NCI-H1694 (cell line): ENCODE measurements at regions not wholly inside any gene's neighbourhood (a gene's known extent, or its start where the extent isn't known, plus 50 kb on each side); places are given as distances from the start of the nearest gene placed in this dataset.
A peak's percentile ranks its signal among the peaks of the same experiment; 100 is the strongest.
"Not testable (repeated sequence)": the region's sequence is repeated elsewhere in the genome, so short reads cannot be mapped to it uniquely, and the experiment has no call there.

Experiments
- DNase-seq: peaks from one replicate; lab custom pipeline; 2025; lab: John Stamatoyannopoulos, UW

DNA sequence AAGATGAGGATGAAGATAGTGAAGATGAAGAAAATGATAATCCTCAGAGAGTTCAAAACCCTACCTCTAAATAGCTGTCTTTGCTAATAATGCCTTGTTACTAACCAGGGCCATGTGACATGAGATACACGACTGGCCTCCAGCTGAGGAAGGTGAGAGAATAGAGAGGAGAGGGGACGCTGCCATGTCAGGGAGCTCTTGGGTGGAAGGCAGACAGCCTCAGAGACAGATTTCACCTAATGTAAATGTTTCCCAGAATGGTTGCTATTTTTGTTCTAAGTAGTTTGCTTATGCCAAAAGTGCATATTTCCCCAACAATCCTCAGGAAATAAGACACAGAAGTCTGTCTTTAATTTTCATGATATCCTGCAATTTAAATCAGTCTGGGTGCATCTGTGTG, 138.4 kb downstream of the ELOVL4 start:
- DNase-seq, result no peak

DNA sequence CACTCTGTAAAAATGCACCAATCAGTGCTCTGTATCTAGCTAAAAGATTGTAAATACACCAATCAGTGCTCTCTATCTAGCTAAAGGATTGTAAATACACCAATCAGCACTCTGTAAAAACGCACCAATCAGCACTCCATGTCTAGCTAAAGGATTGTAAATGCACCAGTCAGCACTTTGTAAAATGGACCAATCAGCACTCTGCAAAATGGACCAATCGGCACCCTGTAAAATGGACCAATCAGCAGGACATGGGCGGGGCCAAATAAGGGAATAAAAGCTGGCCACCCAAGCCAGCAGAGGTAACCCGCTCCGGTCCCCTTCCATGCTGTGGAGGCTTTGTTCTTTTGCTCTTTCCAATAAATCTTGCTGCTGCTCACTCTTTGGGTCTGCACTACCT, 140.7 kb downstream of the ELOVL4 start:
- not testable (repeated sequence) for DNase-seq

DNA sequence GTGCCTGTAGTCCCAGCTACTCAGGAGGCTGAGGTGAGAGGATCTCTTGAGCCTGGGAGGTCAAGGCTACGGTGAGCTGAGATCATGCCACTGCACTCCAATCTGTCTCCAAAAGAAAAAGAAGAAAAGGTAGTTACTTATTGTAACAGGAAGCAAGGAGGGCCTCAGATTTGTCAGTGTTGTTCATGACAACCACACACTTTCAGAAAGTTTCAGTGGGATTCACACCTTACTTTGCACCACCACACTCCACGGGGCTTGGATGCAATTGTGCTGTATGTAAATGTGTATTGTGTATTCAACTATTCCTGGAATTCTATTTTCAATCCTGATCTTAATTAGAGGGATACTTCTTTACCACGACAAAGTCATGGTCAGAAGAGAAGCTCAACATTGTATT, 142.6 kb downstream of the ELOVL4 start:
- no peak for DNase-seq

DNA sequence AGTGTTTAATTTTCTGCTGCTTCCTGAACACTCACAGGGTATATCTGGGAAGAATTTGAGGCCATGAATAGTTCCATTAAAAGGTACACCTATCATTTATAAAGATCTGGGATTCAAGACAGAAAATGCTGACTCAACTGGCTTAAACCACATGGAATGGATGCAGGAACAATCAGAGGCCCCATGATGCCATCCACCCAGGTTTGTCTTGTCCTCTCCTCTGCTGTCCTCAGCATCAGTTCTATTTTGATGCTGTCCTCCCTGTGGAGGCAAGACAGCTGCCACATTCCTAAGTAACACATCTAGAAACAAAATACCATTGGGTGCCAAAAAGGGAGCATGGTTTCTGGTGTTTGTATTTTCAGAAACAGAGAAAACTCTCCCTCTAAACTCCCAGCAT, 143.4 kb downstream of the ELOVL4 start:
- no peak for DNase-seq

DNA sequence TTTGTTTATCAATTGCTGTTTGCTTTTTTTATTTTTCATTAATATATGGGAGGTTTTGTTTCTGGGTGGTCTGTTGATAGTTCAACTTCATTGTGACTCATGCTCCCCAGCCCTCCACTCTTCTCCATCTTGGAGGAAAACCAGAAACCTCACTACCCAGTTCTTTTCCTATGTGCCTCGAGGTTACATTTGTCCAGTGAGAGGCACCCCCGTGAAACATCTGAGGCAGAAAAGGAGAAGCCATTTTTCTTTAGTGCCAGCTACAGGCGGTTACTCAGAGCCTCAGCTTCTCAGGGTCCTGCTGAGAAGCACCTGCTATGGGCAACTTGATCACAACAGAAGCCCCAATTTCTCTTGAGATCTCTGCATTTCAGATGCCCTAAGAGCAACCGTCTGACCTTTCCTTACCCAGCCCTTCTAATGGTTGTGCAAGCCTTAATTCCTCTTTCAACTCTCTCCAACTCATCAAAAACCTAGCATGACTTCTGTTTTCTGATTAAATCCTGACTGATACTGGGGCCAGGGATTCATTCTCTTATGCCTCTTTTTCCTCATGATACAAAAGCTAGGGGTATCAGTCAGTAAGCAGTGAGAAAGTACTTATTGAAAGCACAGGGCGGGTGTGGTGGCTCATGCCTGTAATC, 144.6 kb downstream of the ELOVL4 start:
- no peak for DNase-seq

DNA sequence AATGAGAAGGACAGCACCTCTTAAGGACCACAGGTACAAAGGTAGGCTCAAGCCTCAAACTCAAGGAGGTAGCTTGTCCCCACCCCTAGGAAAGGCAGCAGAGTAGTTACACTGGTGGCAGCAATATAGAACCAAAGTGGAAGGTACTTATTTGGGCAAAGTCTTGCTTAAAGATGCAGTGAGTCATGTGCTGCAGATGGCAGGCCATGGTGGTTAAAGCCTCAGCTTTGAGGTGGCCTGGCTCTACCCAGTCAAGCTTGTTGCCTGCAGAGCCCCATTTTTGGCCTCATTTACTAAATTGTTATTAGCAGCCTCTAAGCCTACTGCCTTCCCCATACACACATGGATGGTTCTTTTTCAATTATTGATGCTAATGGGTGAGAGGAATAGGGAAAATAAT, 146.0 kb downstream of the ELOVL4 start:
- no peak for DNase-seq

DNA sequence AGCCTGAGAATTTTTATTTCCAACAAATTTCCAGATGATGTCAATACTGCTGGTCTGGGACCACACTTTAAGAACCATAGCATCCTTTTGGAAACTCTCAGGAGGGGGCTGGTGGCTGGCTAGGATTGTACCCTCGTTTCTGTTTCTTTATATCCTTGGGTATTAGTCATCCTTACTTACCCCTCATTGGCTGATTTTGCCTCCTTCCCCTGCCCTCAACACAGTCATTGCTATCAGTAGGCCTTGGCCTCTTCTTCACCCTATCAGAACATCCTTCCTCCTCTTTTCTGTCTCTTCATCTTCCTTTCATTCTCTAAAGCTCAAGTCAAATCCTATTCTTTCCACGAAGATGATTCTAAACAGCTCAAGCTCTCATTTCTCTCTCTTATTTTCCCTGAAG, 148.5 kb downstream of the ELOVL4 start:
- no peak for DNase-seq

DNA sequence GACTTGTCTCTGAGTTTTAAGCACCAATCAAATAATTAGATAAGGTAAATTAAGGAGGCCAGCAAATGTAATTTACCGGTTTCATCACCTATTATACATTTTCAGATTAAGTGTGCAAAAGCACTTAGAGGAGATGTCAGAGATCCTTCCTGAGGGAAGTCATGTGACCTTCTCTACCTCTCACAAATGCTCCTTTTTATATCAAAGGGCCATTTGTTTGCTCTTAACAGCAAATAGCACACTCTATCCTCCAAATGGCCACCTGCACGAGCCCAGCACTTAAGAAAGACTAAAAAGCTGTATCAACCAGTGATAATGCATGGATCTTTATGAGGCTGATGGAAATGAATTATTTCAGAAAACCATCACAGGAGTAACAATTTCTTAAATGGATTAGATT, 149.4 kb downstream of the ELOVL4 start:
- DNase-seq, result no peak

DNA sequence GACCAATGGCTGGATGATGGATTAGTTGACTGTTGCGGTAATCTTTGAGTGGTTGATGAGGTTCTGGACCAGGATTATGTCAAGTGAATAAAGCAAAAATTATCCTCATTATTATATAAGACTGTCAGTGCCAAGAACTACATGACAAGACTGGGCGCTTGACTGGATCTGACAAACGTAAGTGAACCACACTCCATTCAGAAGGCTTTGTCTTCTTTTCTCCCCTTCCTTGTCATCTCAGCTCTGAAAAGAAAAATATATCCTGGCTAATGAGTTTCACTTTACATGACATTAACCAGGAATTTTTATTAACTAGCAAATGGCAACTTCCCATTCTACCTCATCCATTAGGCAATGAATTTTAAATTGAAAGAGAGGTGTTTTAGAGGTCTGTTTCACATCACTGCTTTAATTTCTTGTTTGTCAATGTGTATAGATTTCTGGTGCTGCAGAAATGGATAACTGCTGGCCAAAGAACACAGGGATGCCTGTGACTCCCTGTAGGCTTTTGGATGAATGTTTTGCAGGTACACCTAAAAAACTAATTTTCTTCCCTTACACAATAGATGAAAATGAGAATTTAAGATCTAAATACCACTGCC, 150.1 kb downstream of the ELOVL4 start:
- no peak for DNase-seq

DNA sequence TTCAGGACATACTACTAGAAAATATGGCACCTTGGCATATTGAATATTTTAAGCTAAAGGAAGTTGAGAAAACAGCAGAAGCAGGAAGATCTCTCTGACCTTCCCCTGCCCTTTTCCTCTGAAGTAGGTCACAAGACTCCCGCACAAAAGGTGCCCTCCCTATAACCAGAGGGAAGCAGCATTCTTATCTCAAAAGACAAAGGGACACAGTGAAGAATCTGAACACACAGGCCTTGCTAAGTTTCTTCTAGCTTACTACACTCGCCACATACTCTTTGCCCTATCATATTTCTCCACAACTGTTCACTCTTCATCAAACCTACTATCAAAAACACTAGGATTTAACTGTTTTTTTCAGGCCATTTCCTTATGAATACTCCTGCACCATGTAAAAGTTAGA, 151.2 kb downstream of the ELOVL4 start:
- no peak for DNase-seq

DNA sequence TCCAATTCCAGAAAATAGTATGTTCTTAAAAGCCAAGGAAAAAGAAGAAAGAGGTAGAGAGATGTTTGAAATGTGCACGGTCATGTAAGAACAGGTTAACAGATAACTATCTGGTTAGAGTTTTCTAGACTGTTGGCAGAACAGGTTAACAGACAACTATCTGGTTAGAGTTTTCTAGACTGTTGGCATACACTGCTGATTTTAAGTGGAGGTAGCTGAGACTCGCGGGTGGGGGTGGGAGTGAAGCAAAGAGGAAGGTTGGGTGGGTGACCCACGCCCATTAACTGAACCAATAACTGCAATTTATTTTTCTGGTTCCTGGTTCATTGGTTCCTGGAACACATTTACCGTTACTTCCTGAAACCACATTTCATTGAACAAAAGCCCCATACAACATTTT, 157.5 kb downstream of the ELOVL4 start:
- no peak for DNase-seq

DNA sequence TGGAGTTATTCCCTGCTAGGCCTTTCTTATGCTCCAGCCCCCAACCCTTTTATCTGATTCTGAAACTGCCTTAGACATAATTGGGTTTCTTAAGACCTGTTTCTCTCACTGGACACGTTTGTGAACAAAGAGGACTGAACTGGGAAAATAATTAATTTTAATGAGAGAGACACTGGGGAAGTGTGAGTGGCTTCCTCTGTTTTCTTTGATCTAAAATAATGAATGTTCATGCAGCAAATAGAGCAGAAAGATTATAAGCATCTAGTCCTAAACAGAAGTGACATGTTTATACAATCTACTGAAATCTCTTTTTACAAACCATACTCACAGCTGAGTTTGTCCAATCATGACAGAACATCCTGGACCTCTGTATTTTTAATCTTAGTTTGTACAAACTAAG, 157.6 kb downstream of the SH3BGRL2 start:
- DNase-seq, result no peak

DNA sequence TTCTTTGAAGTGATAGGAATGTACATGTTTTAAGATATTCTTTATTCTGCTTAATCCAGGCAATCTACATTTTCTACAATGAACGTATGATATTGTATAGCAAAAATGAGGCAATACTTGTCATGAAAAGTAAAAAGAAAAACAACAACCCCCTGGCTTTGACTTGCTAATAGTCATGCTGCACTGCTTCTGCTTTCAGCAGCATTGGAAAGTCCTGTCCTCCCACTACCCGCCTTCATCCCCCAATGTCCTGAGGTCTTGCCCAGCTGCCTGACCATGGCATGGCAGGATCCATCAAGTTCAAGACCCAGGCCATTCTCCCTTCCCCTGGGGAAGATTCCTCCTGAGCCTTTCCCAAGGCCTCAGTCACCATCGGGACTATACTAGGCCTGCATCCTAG, 156.5 kb downstream of the SH3BGRL2 start:
- DNase-seq, result no peak

DNA sequence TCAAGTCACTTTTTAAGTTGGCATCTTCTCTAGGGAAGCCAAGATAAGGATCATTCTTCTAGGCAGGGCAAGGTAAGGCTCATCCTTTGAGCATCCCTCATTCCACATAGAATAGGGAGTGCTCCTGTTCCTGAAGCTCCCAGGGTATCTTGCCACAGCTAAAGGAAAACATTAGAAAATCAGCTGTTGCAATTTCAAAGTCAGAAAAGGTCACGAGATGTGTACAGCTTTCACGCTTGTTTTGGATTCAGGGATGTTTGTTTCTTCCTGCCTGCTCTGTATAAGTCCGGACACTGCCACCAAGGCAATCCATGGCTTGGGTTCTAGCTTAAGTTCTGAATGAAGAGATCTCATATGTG, 153.2 kb downstream of the SH3BGRL2 start:
- DNase-seq, result no peak

DNA sequence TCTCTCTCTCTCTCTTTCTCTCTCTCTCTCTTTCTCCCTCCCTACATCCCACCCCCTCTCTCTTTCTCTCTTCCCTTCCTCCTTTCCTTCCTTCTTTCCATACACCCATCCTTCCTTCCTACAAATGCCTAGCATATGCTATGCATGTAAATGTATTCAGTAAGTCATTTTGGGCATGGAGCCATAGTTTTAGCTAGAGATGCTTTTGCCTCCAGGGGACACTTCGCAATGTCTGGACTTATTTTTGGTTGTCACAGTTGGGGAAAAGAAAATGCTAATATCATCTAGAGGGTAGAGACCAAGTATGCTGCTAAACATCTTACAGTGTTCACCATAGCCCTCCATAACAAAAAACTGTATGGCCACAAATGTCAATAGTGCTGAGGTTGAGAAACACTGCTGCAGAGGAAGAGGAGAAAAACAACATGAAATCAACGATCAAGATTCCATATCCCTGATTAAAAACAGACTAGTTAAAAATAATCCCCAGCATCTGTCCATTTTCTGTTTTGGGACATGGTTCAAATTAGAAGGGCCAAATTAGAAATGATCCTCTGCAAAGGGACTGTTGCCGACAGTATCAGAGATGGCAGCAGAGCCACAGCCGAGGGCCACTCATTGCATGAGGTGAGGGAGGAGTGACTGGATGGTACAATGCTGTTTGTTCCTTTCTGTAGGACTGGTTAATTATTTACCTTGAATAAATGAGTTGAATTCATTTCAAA, 152.7 kb downstream of the SH3BGRL2 start:
- DNase-seq, result no peak

DNA sequence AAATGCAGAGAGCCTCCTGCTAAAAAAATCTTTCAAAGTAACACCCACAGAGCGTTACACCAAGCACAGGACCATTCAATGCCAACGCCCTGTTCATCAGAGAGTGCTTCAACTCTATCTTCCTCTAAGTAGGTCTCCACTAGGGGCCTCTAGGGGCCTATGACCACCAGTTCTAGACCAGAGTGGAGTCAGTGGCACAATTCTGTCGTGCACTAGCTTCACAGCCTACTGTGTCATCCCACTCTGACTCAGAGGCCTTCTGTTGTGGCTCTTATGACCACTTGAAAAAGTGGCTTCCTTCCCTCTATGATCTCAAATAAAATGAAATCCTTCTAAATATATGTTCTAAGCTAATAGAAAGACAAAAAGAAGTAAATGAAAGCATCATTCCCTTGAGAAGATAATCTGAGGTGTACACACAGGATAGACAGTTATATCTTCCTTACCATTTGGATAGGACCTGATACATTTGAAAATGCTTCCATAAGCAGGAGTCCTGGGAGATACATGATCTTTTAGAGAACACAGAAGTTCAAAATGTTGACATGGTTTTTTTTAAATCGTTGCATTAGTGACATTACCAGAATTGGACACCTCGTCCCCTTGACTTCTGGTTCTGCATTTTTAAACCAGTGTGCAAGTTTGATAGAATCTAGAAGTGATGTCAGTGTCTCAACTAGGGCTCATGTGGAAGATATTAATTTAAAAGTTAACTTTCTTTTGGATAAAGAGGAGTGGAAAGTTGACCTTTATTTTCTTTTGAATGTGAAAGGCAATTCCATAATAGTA, 151.9 kb downstream of the SH3BGRL2 start:
- no peak for DNase-seq

DNA sequence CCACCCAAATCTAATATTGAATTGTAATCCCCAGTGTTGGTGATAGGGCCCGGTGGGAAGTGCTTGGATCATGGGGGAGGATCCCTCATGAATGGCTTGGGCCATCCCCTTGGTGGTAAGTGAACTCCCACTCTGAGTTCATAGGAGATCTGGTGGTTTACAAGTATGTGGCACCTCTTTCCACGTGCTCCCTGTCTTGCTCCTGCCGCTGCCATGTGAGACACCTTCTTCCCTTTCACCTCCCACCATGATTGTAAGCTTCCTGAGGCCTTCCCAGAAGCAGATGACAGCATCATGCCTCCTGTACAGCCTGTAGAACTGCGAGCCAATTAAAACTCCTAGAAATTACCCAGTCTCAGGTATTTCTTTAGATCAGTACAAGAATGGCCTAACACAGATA, 150.8 kb downstream of the SH3BGRL2 start:
- no peak for DNase-seq

DNA sequence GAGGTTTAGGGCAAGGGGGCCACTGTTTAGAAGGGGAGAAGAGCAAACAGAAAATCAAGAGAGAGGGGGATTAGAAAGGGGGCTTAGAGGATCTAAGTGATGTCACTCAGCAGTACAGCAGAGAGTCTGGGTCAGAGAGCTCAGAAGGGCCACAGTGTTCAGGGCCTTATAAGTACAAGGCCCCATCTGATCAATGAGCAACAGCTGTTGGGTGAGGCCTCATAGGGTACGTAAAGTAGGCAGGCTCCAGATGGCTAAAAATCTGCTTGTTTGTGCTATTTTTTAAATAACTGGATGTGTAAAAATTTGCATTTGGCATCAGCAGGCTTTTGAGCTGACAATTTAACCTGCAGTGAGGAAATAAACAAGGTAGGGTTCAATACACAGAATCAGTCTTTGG, 149.8 kb downstream of the SH3BGRL2 start:
- peak; percentile 18 for DNase-seq

DNA sequence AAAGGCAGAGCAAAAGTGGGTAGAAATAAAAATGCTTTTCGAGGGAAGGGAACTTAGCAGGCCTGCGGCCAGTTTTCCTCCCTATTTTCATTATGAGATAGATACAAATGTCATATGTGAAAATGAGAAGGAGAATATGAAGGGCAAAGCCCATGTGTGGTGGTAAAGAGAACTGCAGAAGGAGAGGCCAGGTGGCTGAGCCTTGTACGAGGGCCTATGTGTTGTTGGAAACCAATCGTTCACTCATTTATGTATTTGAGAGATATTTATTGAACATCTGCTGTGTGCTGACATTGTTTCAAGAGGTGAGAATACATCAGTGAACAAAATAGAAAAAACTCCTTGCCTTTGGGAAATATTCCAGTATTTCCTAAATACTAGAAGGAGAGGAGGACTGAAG, 147.7 kb downstream of the SH3BGRL2 start:
- no peak for DNase-seq

DNA sequence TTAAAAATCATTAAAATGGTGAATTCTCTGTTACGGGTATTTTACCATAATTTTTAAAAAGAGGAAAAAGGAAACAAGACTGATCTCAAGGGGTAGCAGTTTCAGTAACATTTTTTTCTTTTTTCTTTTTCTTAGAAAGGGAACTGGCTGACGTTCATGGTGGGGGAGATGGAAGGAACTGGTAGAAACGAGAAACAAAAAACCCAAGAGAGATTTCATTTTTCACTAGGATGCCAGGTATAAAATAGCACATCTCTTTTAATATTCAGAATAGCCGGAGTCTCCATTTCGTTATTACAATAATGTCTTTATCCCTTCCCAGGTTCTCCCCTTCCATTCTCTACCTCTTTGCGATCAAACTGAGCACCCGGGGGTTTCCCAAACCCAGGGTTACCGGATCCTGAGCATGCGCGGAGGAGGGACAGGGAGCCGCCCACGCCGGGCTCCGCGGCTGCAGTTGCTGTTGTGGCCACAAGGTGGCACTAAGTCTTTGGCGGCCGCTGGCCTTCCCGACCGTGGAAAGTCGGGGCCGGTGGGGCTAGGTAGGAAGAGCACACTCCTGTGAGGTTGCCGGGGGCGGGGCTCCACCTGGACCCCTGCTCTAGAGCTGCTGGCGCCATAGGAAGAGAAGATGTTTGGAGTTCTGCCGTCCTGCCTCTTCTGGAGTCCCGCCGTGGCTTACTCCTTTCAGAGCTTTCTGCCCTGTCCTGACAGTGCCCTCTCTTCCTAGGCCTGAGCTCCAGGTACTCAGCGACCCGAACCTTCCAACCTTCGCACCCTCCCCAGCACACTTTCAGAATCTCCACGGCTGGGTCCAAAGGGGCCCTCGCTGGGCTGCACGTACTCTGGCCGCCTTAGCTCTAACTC, 146.8 kb downstream of the SH3BGRL2 start:
- DNase-seq, result no peak

DNA sequence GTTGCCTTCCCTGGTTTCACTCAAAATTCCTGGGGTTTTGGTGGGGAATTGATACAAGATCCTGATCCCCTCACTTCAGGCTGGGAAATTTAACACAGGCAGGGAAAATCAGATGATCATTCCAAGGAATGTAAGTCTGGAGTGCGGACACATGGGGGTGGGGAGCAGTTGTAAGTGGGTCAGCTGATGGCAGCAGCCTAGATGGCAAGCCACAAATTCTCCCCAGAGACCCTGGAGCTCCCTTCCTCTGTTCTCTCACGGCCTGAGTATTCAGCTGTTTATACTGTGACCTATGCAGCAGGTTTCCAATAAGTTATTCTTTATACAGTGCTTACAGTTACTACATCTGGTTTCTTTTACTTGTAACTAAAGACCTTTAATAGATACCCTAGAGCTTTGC, 144.9 kb downstream of the SH3BGRL2 start:
- DNase-seq, result no peak

DNA sequence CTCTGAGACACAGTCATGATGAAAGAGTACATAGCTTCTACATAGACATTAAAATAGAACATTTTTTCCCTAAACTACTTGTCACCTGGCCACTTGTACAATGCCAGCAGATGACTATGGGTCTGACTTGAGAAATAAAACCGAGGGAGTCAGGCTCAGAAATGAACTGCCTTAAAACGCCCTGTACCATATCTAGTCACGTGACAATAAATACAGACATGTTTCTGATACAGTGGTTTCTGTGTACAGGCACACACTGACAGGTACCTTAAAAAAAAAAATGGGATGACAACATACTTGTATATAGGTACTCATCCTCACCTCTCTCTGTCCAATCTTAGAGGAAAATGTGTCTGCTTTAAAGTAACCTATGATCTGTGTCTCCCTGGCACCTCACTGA, 144.1 kb downstream of the SH3BGRL2 start:
- no peak for DNase-seq
